ENCODE measurements at regions not wholly inside any gene's neighbourhood (a gene's known extent, or its start where the extent isn't known, plus 50 kb on each side); places are given as distances from the start of the nearest gene placed in this dataset.
"Not testable (repeated sequence)": the region's sequence is repeated elsewhere in the genome, so short reads cannot be mapped to it uniquely, and the experiment has no call there.

DNA sequence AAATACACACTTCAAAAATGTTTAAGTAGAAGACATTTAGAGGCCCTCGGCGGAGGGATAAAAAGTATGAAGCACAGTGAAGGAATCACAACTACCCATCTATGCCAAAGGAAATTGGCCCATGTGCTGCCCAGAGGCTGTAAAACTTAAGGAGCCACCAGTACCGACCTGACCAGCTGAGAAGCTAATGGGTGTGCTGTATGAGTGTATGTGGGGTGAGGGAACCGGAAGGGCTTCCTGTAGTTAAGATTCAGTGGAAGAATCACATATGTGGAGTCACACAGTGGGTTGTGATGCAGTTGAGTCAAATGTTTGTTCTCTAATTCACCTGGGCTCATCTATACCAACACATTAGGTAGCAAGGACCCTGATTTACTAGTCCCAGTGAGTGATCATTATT lies 516.0 kb upstream of the IL12A start:
- DNase-seq (ENCODE audit: low spot score) = no peak

- no peak for DNase-seq (ENCODE audit: low spot score)
Measured at GRCh38 chr3:159473206-159473605, 515.4 kb upstream of the IL12A start.

- no peak for DNase-seq (ENCODE audit: low spot score)
Measured at GRCh38 chr3:159480046-159480445, 508.6 kb upstream of the IL12A start.

- no peak for DNase-seq (ENCODE audit: low spot score)
Measured at GRCh38 chr3:159482241-159482993, 506.2 kb upstream of the IL12A start.

GRCh38 chr3:159482994-159483367 lies 505.7 kb upstream of the IL12A start:
- DNase-seq (ENCODE audit: low spot score) = no peak

DNA sequence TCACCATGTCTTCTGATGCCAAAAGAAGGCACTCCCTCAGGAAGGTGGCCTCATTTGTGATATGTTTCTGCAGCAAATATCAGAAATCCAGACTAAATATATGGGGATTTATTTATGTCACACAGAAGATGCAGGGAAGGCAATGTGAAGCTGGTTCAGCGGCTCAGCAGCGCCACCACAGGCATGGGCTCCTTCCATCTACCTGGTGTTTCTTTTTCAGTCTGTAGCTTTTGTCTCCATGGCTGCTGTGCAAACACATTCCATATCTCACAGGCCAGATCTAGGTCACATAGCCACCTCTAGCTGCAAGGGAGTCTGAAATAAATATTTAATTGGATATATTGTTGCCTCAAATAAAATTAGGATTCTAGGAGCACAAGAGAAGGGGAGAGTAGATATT lies 502.1 kb upstream of the IL12A start:
- DNase-seq (ENCODE audit: low spot score) = no peak

GRCh38 chr3:159487304-159487703 lies 501.3 kb upstream of the IL12A start:
- DNase-seq (ENCODE audit: low spot score) = no peak

- no peak for DNase-seq (ENCODE audit: low spot score)
Measured at GRCh38 chr3:159488602-159489001, 500.0 kb upstream of the IL12A start.

DNA sequence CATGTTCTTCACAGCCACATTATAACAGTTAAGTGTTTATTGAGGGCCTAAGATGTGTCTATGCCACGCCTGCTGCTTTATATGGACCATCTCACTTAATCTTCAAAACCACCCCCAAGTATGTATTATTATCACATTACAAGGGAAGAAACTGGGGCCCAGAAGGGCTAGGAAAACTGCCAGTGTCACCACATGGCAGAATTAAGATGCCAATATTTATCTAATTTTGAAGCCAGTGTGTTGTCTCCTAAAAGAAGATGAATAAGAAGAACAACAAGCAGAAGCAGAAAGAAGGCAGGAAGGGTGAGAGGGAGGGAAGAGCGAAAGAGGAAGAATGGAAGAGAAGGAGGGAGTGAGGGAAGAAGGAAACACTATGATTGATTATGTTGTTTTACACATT lies 491.3 kb upstream of the IL12A start:
- no peak for DNase-seq (ENCODE audit: low spot score)

DNA sequence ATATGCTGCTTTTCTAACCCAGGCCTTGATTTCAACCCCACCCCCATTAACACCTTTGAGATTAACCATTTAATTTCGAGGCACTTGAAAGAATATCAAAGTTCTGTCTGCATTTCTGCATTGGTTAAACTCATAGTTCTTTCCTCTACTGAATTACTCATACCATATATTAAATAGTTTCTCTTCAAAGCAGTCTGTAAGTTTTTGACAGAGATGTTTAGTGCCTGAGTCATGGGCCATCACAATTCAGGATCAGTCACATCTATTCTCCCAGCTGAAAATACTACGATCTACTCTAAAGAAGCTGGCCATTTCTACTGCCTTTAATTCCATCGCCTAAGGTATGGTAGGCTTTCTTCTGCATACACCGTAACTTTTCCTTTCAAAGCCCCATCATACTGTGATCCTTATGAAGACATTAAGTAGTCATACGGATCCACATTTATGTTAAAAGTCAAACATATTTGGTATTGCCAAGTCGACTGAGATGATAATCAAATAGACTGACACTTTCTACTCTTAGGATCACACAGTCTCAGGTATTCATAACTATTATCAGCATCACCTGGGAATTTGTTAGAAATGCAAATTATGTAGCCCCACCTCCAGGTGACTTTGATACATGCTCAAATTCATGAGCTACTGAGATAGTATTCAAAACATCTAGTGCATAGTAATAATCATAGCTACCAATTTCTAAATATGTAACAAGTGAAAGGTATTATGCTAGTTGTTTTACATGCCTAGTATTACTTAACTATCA lies 489.4 kb upstream of the IL12A start:
- DNase-seq (ENCODE audit: low spot score) = no peak

DNA sequence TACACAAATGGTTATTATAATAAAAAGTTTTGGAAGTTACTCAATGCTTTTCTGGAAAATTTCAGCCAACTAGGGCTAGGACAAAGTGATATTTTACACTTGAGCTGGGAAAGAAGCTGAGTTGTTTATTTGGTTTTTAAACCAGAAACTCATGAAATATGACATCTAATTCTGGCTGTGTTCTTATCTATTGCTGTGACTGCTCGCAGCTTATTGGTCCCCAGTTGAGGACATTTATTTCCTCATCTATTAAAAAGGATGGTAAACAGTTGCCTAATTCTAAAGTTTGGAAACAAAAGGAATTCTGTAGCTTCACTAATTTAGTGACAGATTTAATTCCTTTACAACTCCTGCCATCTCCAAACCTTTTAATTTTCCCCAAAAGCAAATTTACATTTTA lies 487.6 kb upstream of the IL12A start:
- no peak for DNase-seq (ENCODE audit: low spot score)

DNA sequence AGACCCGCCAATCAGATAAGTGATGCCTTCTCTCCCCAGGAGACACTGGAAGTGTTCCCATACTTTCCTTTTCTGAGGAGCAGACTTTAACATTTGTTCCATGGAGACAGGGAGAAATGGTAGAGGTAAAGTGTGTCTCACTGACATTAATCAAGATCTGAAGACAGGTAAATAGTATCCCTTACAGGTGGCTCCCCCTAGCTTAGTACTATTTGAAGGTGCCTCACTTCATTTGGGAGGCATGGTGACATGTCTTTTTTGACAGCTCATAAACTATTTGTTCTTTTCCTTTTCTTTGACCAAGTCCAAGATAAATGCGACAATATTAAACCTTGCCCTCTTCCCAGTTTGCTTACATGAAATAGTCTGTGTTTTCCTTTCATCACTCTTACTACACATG lies 485.6 kb upstream of the IL12A start:
- no peak for DNase-seq (ENCODE audit: low spot score)

GRCh38 chr3:159510988-159511387 lies 477.6 kb upstream of the IL12A start:
- not testable (repeated sequence) for DNase-seq (ENCODE audit: low spot score)

DNA sequence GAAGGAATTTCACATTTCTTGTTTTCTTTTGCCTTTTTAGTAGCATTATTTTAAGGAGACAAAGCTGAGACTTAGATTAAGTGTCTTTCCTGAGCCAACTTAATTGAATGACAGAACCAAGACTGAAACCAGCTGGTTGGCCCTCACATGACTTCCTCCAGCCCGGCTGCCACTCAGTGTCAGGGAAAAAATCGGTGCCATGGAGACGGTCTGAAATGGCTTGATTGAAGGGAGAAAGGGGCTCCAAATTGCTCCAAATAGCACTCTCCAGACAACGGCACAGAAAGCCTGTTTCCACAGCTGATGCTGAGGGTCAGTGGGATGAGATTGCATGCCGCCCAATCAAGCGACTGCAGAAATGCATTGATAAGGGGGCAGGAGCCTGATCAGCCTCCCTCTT lies 475.2 kb upstream of the IL12A start:
- no peak for DNase-seq (ENCODE audit: low spot score)

DNA sequence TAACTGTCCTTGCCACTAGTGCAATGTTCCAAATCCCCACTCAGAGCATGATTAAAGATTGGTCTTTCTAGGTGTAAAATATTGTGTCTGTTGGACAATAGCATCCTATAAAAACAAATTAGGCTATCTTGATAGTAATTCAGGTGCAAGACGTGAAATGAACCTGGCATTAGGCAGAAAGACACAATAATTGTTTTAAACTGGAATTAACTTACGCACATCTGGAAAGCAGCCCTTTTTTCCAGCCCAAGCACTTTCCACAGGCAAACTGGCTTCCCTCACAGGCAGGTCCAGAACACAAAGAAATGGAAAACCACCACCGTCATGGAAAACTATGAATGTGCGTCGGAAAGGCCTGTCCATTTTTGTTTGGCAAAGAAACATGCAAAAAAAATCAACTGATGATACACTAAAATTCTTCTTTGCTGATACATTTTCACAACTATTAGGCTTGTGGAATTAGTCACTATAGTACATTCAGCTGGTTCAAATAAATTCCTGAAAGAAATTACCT lies 474.7 kb upstream of the IL12A start:
- no peak for DNase-seq (ENCODE audit: low spot score)

DNA sequence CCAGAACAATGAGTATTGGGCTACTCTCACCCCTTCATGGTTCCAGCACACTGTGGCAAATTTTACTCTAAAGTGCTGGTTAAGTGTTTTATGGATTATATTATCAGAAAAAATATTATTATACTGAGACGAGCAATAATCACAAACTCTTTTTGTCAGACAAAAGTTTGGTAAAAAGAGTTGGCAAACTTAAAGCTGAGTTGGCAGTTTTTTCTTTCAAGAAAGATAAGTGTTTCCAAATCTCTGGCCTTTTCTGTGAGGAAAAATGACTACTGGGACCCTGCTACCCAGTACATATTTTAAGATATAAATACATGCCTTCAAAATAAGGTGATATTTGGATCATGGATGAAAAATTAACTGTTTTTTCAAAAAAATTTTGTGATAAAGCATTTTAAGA lies 471.5 kb upstream of the IL12A start:
- no peak for DNase-seq (ENCODE audit: low spot score)

DNA sequence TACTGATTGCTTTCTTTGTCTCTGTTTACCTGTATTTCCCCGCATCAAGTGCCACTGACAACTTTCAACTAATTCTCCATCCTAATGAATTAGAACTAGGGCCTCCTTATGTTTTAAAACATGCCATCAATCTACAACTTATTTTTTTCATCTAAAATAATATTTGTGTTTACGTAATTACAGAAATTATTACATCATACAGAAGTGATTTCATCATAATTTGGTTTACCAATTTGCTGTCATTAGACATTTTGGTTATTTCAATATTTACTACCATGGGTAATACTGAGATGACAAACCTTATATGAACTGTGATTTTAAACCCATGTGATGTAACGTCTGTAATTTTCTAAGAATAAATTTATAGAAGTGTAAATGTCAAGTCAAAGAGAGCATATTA lies 468.0 kb upstream of the IL12A start:
- DNase-seq (ENCODE audit: low spot score) = no peak

- no peak for DNase-seq (ENCODE audit: low spot score)
Measured at GRCh38 chr3:159522276-159522675, 466.4 kb upstream of the IL12A start.

GRCh38 chr3:159528251-159528895 lies 460.3 kb upstream of the IL12A start:
- no peak for DNase-seq (ENCODE audit: low spot score)

DNA sequence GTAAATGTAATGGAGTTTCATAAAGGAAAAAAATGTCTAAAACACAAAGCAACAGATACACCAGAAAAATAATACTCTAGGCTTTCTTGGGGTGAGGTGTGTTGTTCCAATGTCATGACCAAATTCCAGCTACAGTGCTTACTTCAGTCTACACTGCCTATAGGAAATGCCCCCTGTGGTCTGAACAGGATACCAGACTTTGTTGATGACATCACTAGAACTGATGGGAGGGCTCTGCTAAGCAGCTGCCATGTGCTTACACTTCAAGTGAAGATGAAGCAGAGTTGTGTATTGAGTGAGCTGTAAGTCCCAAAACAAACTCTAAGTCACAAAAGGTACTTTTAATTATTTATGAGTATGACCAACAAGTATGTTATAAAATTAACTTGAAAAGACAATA lies 456.1 kb upstream of the IL12A start:
- no peak for DNase-seq (ENCODE audit: low spot score)

DNA sequence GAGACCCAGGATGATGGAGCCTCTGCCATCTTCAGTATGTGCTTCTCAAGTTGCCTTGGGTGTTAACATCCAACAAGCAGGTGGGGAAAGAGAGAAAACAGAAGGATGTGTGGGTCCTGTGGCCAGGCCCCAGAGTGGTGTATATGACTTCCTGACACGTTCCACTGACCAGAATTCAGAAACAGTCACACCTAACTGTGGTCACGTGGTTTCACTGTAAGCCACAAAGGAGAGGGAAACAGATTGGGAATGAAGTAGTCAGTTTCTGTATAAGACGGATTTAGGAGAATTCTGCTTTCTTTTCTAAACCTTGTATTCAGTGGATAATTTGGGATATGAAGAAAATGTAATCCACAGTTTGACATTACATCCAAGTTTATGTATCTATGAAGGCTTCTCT lies 454.1 kb upstream of the IL12A start:
- DNase-seq (ENCODE audit: low spot score) = no peak

DNA sequence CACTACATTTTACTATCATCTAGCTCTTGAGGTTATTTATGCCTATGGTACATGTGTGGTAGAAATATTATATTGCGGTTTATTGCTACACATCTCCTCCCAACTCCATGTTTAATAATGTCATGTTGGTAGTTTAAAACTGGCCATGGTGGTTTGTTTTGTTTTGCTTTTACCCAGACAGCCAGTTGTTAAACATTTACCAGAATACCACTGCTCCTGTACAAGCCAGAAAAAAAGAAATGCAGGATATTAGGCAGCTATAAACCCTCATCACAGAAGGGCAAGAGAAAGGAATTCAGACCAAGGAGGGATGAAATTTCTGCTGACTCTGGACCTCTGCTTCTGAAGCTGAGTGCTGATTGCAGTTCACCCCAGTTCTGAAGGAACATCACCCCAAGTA lies 451.8 kb upstream of the IL12A start:
- no peak for DNase-seq (ENCODE audit: low spot score)

GRCh38 chr3:159538507-159538906 lies 450.1 kb upstream of the IL12A start:
- no peak for DNase-seq (ENCODE audit: low spot score)

Data from ecto neural progenitor cell (in vitro differentiated cells).